Left ventricle myocardium inferior (tissue), 1 donor: ENCODE measurements at regions not wholly inside any gene's neighbourhood (a gene's known extent, or its start where the extent isn't known, plus 50 kb on each side); places are given as distances from the start of the nearest gene placed in this dataset.

Experiments
- DNase-seq: peaks from one replicate; pipeline ENCODE4 v3.0.0-alpha.2; 2020
- H3K27ac ChIP-seq: fragments of 200-600 bp; replicated peaks from 2 replicates; pipeline ENCODE4 v1.8.0; 2021
- H3K27me3 ChIP-seq: fragments of 200-600 bp; 2 replicates; pipeline ENCODE4 v1.8.0; 2021; ENCODE audit warnings: low read depth
- H3K36me3 ChIP-seq: fragments of 200-600 bp; 2 replicates; pipeline ENCODE4 v1.8.0; 2021
- H3K4me1 ChIP-seq: fragments of 200-600 bp; 2 replicates; pipeline ENCODE4 v1.8.0; 2021
- H3K4me3 ChIP-seq: fragments of 200-600 bp; 2 replicates; pipeline ENCODE4 v1.8.0; 2021; ENCODE audit warnings: mild to moderate bottlenecking, moderate library complexity
- H3K9me3 ChIP-seq: fragments of 200-600 bp; replicated peaks from 2 replicates; pipeline ENCODE4 v1.8.0; 2021
- CTCF ChIP-seq: fragments of 200-600 bp; IDR thresholded peaks from 2 replicates; pipeline ENCODE4 v1.8.0; 2021; ENCODE audit warnings: antibody characterized with exemption, mild to moderate bottlenecking, borderline replicate concordance
- intact Hi-C: fragments of 100-400 bp; cut with micrococcal nuclease; formaldehyde crosslinking; loops from one replicate; pipeline ENCODE4 v1.11.0; 2022
- donor health status: DM: no; HTN: yes; CAD: no; lungs with severe emphysema.

- no peaks in the 10 kb centered on the region for H3K36me3 ChIP-seq
- H3K9me3 ChIP-seq: no peaks in the 10 kb centered on the region
- intact Hi-C loops: no loop called here
- no peak for DNase-seq
- H3K4me3 ChIP-seq: no peak overlapping the region
- no peak overlapping the region for H3K27ac ChIP-seq
- no peaks in the 10 kb centered on the region for H3K4me1 ChIP-seq
- TF ChIP-seq CTCF: no peak
- H3K27me3 ChIP-seq: no peaks in the 10 kb centered on the region
Measured at GRCh38 chr4:97104006-97104405, 1039.3 kb downstream of the STPG2 start.

- H3K27me3 ChIP-seq: no peaks in the 10 kb centered on the region
- no peak for TF ChIP-seq CTCF
Measured at GRCh38 chr4:97104666-97105065, 1038.6 kb downstream of the STPG2 start.

GRCh38 chr4:97105347-97106099, 1037.8 kb downstream of the STPG2 start:
- intact Hi-C loops: no loop called here
- TF ChIP-seq CTCF: no peak
- H3K27me3 ChIP-seq: no peaks in the 10 kb centered on the region
- H3K27ac ChIP-seq: no peak overlapping the region
- H3K36me3 ChIP-seq: no peaks in the 10 kb centered on the region
- peaks cover 7% of the 10 kb centered on the region for H3K9me3 ChIP-seq
- no peak overlapping the region for H3K4me3 ChIP-seq
- no peak for DNase-seq
- H3K4me1 ChIP-seq: no peaks in the 10 kb centered on the region

More at GRCh38 chr4:97104666-97105065, 1038.6 kb downstream of the STPG2 start:
- H3K4me1 ChIP-seq: no peaks in the 10 kb centered on the region
- intact Hi-C loops: no loop called here
- H3K27ac ChIP-seq: no peak overlapping the region
- no peak overlapping the region for H3K4me3 ChIP-seq
- DNase-seq: no peak
- H3K9me3 ChIP-seq: peaks cover 5% of the 10 kb centered on the region
- H3K36me3 ChIP-seq: no peaks in the 10 kb centered on the region

GRCh38 chr4:97106161-97106560, 1037.1 kb downstream of the STPG2 start:
- intact Hi-C loops: no loop called here
- DNase-seq: no peak
- H3K36me3 ChIP-seq: no peaks in the 10 kb centered on the region
- H3K27me3 ChIP-seq: no peaks in the 10 kb centered on the region
- H3K4me1 ChIP-seq: no peaks in the 10 kb centered on the region
- no peak overlapping the region for H3K27ac ChIP-seq
- TF ChIP-seq CTCF: no peak
- H3K9me3 ChIP-seq: peaks cover 7% of the 10 kb centered on the region
- H3K4me3 ChIP-seq: no peak overlapping the region

- no peak for DNase-seq
- no peaks in the 10 kb centered on the region for H3K4me1 ChIP-seq
- H3K9me3 ChIP-seq: peaks cover 7% of the 10 kb centered on the region
- no peak for TF ChIP-seq CTCF
- H3K27ac ChIP-seq: no peak overlapping the region
- no peak overlapping the region for H3K4me3 ChIP-seq
- no peaks in the 10 kb centered on the region for H3K27me3 ChIP-seq
- no peaks in the 10 kb centered on the region for H3K36me3 ChIP-seq
- intact Hi-C loops: no loop called here
Measured at GRCh38 chr4:97110506-97110905, 1032.8 kb downstream of the STPG2 start.
